ENCODE measurements at regions not wholly inside any gene's neighbourhood (a gene's known extent, or its start where the extent isn't known, plus 50 kb on each side); places are given as distances from the start of the nearest gene placed in this dataset.

GRCh38 chr4:56215141-56215783, 172.0 kb downstream of the AASDH start:
- no peak for TF ChIP-seq CTCF (IDR thresholded peaks at IDR 0.05)
- DNase-seq (ENCODE audit: extremely low spot score, unreplicated experiment) = no peak
- H3K36me3 Mint-ChIP-seq (ENCODE audit: unreplicated experiment) = peaks cover 5% of the 10 kb centered on the region

GRCh38 chr4:56213543-56213942, 173.7 kb downstream of the AASDH start:
- Mint-ChIP-seq H3K4me1 (ENCODE audit: unreplicated experiment) (no peaks in the 10 kb centered on the region), H3K36me3 (ENCODE audit: unreplicated experiment) (peaks cover 5% of the 10 kb centered on the region), H3K4me3 (ENCODE audit: unreplicated experiment) (no peak overlapping the region), H3K27ac (ENCODE audit: unreplicated experiment) (no peak overlapping the region), H3K9me3 (ENCODE audit: unreplicated experiment) (peaks cover 5% of the 10 kb centered on the region), H3K27me3 (ENCODE audit: unreplicated experiment) (no peaks in the 10 kb centered on the region)
- no peak for TF ChIP-seq CTCF (IDR thresholded peaks at IDR 0.05)
- no peak for DNase-seq (ENCODE audit: extremely low spot score, unreplicated experiment)

More at GRCh38 chr4:56215141-56215783, 172.0 kb downstream of the AASDH start:
- no peak overlapping the region for H3K27ac Mint-ChIP-seq (ENCODE audit: unreplicated experiment)
- no peaks in the 10 kb centered on the region for H3K27me3 Mint-ChIP-seq (ENCODE audit: unreplicated experiment)
- no peaks in the 10 kb centered on the region for H3K4me1 Mint-ChIP-seq (ENCODE audit: unreplicated experiment)
- peaks cover 5% of the 10 kb centered on the region for H3K9me3 Mint-ChIP-seq (ENCODE audit: unreplicated experiment)
- H3K4me3 Mint-ChIP-seq (ENCODE audit: unreplicated experiment) = no peak overlapping the region

GRCh38 chr4:56212774-56213173, 174.5 kb downstream of the AASDH start:
- no peak overlapping the region for H3K4me3 Mint-ChIP-seq (ENCODE audit: unreplicated experiment)
- no peaks in the 10 kb centered on the region for H3K27me3 Mint-ChIP-seq (ENCODE audit: unreplicated experiment)

GRCh38 chr4:56211202-56211601, 176.1 kb downstream of the AASDH start:
- H3K36me3 Mint-ChIP-seq (ENCODE audit: unreplicated experiment) = peaks cover 5% of the 10 kb centered on the region
- H3K27ac Mint-ChIP-seq (ENCODE audit: unreplicated experiment) = no peak overlapping the region
- peaks cover 5% of the 10 kb centered on the region for H3K9me3 Mint-ChIP-seq (ENCODE audit: unreplicated experiment)
- no peaks in the 10 kb centered on the region for H3K4me1 Mint-ChIP-seq (ENCODE audit: unreplicated experiment)
- H3K4me3 Mint-ChIP-seq (ENCODE audit: unreplicated experiment) = no peak overlapping the region
- TF ChIP-seq CTCF (IDR thresholded peaks at IDR 0.05) = no peak
- no peak for DNase-seq (ENCODE audit: extremely low spot score, unreplicated experiment)
- H3K27me3 Mint-ChIP-seq (ENCODE audit: unreplicated experiment) = no peaks in the 10 kb centered on the region

More at GRCh38 chr4:56212774-56213173, 174.5 kb downstream of the AASDH start:
- peaks cover 5% of the 10 kb centered on the region for H3K36me3 Mint-ChIP-seq (ENCODE audit: unreplicated experiment)
- no peak for TF ChIP-seq CTCF (IDR thresholded peaks at IDR 0.05)
- H3K9me3 Mint-ChIP-seq (ENCODE audit: unreplicated experiment) = peaks cover 5% of the 10 kb centered on the region
- DNase-seq (ENCODE audit: extremely low spot score, unreplicated experiment) = no peak
- H3K27ac Mint-ChIP-seq (ENCODE audit: unreplicated experiment) = no peak overlapping the region
- H3K4me1 Mint-ChIP-seq (ENCODE audit: unreplicated experiment) = no peaks in the 10 kb centered on the region

GRCh38 chr4:56210397-56210796, 176.9 kb downstream of the AASDH start:
- no peaks in the 10 kb centered on the region for H3K4me1 Mint-ChIP-seq (ENCODE audit: unreplicated experiment)
- DNase-seq (ENCODE audit: extremely low spot score, unreplicated experiment) = no peak
- peaks cover 5% of the 10 kb centered on the region for H3K36me3 Mint-ChIP-seq (ENCODE audit: unreplicated experiment)
- no peak overlapping the region for H3K4me3 Mint-ChIP-seq (ENCODE audit: unreplicated experiment)
- H3K27me3 Mint-ChIP-seq (ENCODE audit: unreplicated experiment) = no peaks in the 10 kb centered on the region
- H3K27ac Mint-ChIP-seq (ENCODE audit: unreplicated experiment) = no peak overlapping the region
- TF ChIP-seq CTCF (IDR thresholded peaks at IDR 0.05) = no peak
- H3K9me3 Mint-ChIP-seq (ENCODE audit: unreplicated experiment) = peaks cover 5% of the 10 kb centered on the region

All from osteocyte (in vitro differentiated cells).